Duodenal mucosa (tissue), 2 donors: ENCODE measurements at regions not wholly inside any gene's neighbourhood (a gene's known extent, or its start where the extent isn't known, plus 50 kb on each side); places are given as distances from the start of the nearest gene placed in this dataset.

Experiments
- H3K27ac ChIP-seq: one replicate; pipeline ENCODE4 v1.7.0; 2013; ENCODE audit warnings: low read depth, low read length
- H3K27me3 ChIP-seq, 2 donors: one replicate each; pipeline ENCODE4 v1.7.0; 2013; ENCODE audit warnings: low read length in 2 of 2, control low read depth in 1 of 2; ENCODE audit not compliant: insufficient read depth in 2 of 2, control insufficient read depth in 1 of 2
- H3K36me3 ChIP-seq, 2 donors: one replicate each; pipeline ENCODE4 v1.7.0; 2013; ENCODE audit warnings: low read length in 2 of 2, control low read depth in 1 of 2; ENCODE audit not compliant: insufficient read depth in 2 of 2, control insufficient read depth in 1 of 2
- H3K4me1 ChIP-seq, 2 donors: one replicate each; pipeline ENCODE4 v1.7.0; 2013; ENCODE audit warnings: low read length in 2 of 2, control low read depth in 1 of 2; ENCODE audit not compliant: insufficient read depth in 2 of 2, control insufficient read depth in 1 of 2
- H3K4me3 ChIP-seq, 2 donors: one replicate each; pipeline ENCODE4 v1.7.0; 2013; ENCODE audit warnings: low read length in 2 of 2, low read depth in 1 of 2
- H3K9ac ChIP-seq, 2 donors: one replicate each; pipeline ENCODE4 v1.7.0; 2013; ENCODE audit warnings: low read length in 2 of 2, low read depth in 1 of 2
- H3K9me3 ChIP-seq, 2 donors: one replicate each; pipeline ENCODE4 v1.7.0; 2013; ENCODE audit warnings: low read length in 2 of 2, control low read depth in 1 of 2; ENCODE audit not compliant: control insufficient read depth in 1 of 2

DNA sequence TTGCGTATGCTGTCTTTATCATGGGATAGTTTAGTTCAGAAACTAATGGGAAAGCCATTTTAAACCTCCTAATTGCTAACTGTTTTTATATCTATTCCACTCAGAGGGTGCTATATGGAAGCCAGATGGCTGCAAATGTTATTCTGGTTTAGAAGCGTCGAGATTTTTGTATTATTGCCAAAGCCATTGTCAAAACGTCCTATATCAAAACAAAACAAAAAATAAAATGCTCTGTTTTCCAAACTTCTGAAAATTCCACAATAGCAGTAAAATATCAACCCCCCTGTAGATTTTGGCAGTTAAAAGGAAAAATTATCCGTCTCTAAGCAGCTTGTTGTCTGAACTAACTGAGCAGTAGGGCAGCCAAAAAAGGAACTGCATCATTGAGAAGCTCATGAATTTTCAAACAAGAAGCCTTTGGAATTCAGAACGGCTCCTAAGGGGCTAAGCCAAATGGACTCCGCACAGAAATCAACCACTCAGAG, 195.4 kb upstream of the CWC22 start:
- Histone ChIP-seq H3K27me3 (no peaks in the 10 kb centered on the region), H3K27ac (no peak overlapping the region), H3K4me1 (no peaks in the 10 kb centered on the region), H3K36me3 (no peaks in the 10 kb centered on the region), H3K9me3 (no peaks in the 10 kb centered on the region), H3K9ac (no peak overlapping the region), H3K4me3 (no peak overlapping the region)

DNA sequence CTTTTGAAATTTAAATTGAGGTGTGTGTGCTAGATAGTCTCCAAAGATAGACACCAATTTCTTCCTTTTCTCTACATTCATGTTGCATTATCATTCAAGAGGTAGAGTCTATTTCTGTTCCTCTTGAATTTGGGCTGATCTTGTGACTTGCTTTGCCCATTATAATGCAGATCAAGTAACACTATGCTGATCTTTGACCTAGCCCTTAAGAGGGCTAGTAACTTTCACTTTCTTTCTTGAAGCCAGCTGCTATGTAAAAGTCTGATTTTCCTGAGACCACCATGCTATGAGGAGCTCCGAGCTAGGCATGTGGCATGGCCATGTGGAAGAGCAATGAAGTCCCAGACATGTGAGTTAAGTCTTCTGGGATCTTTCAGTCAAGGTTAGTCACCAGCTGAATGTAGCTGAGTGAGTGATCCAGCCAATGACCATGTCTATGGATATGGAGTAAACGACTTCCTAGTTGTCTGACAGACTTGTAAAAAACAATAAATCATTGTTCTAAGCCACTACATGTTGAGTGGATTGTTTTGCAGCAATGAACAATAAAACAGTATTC, 189.4 kb upstream of the CWC22 start:
- Histone ChIP-seq H3K9me3 (no peaks in the 10 kb centered on the region), H3K36me3 (no peaks in the 10 kb centered on the region), H3K27me3 (no peaks in the 10 kb centered on the region), H3K4me3 (no peak overlapping the region), H3K9ac (no peak overlapping the region), H3K27ac (no peak overlapping the region), H3K4me1 (no peaks in the 10 kb centered on the region)

DNA sequence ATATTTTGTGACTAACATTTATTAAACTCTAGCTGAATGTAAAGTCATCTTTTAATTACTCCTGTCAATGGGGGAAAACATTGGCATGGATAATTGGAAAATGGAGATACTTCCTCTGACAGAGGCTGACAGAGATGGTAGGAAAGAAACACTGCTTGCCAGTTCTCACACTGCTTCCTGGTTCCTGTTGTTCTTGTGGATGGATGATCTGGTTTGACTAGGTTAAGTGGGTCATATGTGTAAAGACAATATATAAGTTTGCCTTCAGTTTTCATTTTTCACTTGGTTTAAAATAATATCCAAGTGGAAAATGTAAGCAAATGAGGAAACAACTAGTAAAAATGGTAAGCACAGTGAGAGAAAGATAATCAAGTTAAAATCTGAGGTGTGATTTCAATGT, 188.8 kb upstream of the CWC22 start:
- H3K9me3 ChIP-seq: no peaks in the 10 kb centered on the region
- no peaks in the 10 kb centered on the region for H3K27me3 ChIP-seq
- no peak overlapping the region for H3K27ac ChIP-seq
- no peak overlapping the region for H3K4me3 ChIP-seq
- no peaks in the 10 kb centered on the region for H3K36me3 ChIP-seq
- no peaks in the 10 kb centered on the region for H3K4me1 ChIP-seq
- no peak overlapping the region for H3K9ac ChIP-seq

DNA sequence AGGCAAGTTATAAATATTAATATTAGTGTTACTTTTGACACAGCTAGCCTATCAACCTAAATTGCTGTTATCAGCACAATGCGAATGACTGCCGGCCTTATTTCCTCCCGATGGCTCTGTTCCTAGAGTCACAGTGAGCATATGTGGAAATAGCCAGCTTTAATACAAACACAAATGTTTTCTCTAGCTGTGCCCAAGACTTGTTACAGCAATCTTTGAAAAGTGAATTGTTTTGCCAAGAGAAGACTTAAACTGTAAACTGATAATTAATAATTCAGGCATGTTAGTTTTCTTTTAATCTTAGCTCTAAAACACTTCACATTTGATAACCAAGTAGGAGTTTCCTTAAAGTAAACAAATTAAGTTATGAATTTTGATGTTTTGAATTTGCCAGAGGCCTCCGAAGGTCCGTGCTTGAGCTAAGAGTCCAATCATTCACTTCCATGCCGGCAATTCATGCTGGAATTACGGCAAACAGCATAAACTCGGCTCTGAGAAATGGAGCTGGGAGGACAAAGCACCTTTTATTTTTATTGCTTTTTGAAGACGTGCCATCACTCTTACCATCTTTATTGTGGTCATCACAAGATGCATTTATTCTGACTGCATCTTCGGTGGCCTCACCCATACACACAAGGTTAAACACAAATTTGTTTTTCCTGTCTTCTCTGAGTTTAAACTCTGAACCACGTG, 184.5 kb upstream of the CWC22 start:
- Histone ChIP-seq H3K9ac (no peak overlapping the region), H3K4me3 (no peak overlapping the region), H3K27ac (no peak overlapping the region), H3K9me3 (no peaks in the 10 kb centered on the region), H3K4me1 (no peaks in the 10 kb centered on the region), H3K36me3 (no peaks in the 10 kb centered on the region), H3K27me3 (no peaks in the 10 kb centered on the region)

DNA sequence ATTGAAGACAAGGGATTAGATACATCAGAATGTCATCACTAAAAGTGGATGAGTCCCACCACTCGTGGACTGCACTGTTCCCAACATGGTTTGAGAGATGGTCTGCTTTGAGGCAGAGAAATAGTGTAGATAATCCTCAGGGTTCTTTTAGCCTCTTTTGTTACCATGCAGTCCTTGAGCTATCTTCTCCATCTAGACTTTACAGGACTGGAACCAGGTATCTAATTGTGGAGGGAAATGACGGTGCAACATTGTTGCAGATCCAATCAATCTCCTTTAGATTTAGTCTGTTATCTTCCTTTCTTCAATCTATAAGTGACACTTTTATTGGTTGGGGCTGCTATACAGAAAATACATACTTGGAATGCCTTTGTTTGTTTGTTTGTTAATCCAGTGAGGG, 183.8 kb upstream of the CWC22 start:
- Histone ChIP-seq H3K27ac (no peak overlapping the region), H3K36me3 (no peaks in the 10 kb centered on the region), H3K9ac (no peak overlapping the region), H3K4me3 (no peak overlapping the region), H3K27me3 (no peaks in the 10 kb centered on the region), H3K4me1 (no peaks in the 10 kb centered on the region), H3K9me3 (no peaks in the 10 kb centered on the region)

DNA sequence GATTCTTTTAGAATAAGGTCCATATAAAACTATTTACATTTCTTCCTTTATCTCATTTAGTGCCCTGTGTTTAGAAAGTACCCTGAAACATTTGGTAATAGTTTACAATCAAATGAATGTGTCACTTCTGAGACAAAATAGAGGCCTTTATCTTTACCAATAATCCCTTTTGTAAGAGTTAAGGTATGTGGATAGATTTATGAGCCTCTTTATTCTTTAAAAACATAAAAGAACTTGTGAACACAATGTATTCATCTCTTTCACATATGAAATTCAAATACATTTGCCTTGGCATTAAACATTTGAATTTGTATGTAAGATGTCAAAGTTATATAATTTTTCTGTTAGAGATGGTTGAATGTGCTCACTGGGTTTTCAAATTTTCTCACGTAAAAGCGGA, 180.5 kb upstream of the CWC22 start:
- H3K4me3 ChIP-seq: no peak overlapping the region
- H3K9me3 ChIP-seq: no peaks in the 10 kb centered on the region
- no peak overlapping the region for H3K9ac ChIP-seq
- no peaks in the 10 kb centered on the region for H3K36me3 ChIP-seq
- H3K27me3 ChIP-seq: no peaks in the 10 kb centered on the region
- no peaks in the 10 kb centered on the region for H3K4me1 ChIP-seq
- no peak overlapping the region for H3K27ac ChIP-seq

DNA sequence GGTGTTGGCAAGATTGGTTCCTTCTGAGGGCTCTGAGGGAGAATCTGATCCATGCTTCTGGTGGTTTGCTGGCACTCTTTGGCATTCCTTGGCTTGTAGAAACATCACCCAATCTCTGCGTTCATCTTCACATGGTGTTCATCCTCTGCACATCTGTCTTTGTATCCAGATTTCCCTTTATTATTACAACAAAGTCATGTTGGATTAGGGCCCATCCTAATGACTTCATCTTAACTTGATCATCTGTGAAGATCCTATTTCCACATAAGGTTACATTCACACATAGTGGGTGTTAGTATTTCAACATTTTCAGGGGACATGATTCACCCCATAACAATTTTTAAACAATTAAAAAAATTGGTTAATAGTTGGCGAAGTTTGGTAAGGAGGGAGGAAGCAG, 177.4 kb upstream of the CWC22 start:
- no peaks in the 10 kb centered on the region for H3K36me3 ChIP-seq
- no peaks in the 10 kb centered on the region for H3K27me3 ChIP-seq
- no peak overlapping the region for H3K9ac ChIP-seq
- H3K4me3 ChIP-seq: no peak overlapping the region
- H3K27ac ChIP-seq: no peak overlapping the region
- no peaks in the 10 kb centered on the region for H3K4me1 ChIP-seq
- no peaks in the 10 kb centered on the region for H3K9me3 ChIP-seq

DNA sequence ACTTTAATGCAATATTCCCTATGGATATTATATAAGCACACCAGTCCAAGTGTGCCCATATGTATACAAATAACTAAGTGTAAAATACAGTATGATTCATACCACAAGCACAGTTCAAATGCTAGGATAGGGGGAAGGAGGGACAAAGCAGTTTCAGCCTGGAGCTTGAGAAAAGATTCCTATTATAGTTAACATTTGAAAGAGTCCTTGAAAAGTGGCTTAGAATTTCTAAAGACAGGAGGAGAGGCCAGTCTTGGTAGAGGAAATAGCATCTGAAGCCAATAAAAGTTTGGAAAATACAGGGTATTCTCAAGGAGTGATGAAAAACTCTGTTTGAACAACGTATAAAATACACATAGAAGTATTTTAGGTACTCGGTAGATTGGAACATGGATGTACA, 173.4 kb upstream of the CWC22 start:
- no peaks in the 10 kb centered on the region for H3K4me1 ChIP-seq
- no peak overlapping the region for H3K4me3 ChIP-seq
- H3K9me3 ChIP-seq: no peaks in the 10 kb centered on the region
- no peak overlapping the region for H3K9ac ChIP-seq
- H3K36me3 ChIP-seq: no peaks in the 10 kb centered on the region
- no peaks in the 10 kb centered on the region for H3K27me3 ChIP-seq
- H3K27ac ChIP-seq: no peak overlapping the region

DNA sequence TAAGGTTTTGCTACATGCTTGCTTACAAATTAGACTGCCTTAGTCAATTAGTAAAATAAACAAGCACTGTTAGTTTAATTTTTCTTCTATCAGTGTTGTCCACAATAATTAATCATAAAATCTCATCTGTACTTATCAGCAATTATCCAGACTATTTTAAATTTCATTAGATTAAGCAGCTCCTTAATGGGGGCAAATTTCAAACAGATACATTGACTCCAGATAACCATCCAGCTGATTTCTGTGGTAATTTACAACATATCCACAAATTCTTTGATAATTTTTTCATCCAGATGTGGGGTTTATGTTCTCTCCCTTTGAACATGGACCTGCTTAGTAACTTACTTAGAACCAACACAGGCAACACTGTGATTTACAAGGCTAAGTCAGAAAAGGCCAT, 170.4 kb upstream of the CWC22 start:
- H3K4me1 ChIP-seq: no peaks in the 10 kb centered on the region
- H3K9me3 ChIP-seq: no peaks in the 10 kb centered on the region
- no peaks in the 10 kb centered on the region for H3K27me3 ChIP-seq
- H3K27ac ChIP-seq: no peak overlapping the region
- no peak overlapping the region for H3K9ac ChIP-seq
- no peak overlapping the region for H3K4me3 ChIP-seq
- no peaks in the 10 kb centered on the region for H3K36me3 ChIP-seq

DNA sequence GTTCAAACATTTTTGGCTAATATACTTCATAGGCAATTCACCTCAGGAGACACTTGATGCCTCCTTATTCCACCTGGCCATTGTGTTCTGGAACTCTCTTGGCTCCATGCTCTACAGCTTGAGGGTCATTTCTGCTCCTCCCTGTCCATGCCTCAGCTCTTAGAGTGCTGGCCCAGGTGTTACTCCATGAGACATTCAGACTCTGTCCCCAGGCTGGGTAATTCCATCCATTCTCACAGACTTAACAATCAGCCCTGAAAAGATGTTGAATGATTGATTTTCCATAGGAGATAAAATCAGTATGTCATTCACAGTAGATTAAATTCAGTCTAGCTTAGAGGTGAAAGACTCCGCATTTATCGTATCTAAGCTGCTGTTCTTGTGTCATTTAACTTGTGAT, 168.6 kb upstream of the CWC22 start:
- H3K27ac ChIP-seq: no peak overlapping the region
- H3K9ac ChIP-seq: no peak overlapping the region
- no peaks in the 10 kb centered on the region for H3K36me3 ChIP-seq
- H3K27me3 ChIP-seq: no peaks in the 10 kb centered on the region
- no peaks in the 10 kb centered on the region for H3K4me1 ChIP-seq
- no peak overlapping the region for H3K4me3 ChIP-seq
- no peaks in the 10 kb centered on the region for H3K9me3 ChIP-seq
